Stimulated activated CD4-positive, alpha-beta T cell treated with anti-CD3 and anti-CD28 coated beads, TNF-alpha, amount 100 ng/mL, for 1 hour (primary cell): ENCODE measurements at regions not wholly inside any gene's neighbourhood (a gene's known extent, or its start where the extent isn't known, plus 50 kb on each side); places are given as distances from the start of the nearest gene placed in this dataset.

Source experiments
- DNase-seq, 3 donors: peaks; one replicate each; pipeline ENCODE4 v3.0.0-alpha.2; 2020; ENCODE audit warnings: low read depth in 3 of 3, low spot score in 1 of 3

DNA sequence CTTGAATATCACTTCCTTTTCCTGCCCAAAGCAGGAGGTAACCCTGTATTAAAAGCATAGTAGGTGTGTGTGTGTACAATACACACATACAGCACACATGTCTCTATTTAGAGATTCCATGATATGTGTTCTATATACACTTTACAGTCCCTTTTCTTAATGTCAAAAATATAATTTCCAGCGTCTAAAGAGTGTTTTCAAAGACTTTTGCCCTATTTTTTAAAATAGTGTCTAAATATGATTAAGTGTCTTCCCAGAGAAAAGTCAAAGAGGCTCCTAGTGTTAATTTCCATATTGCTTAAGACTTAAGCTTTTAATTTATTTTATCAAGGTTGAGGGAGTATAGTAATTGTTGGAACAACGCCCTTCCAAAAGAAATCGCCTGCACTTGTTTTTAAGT is 420.3 kb upstream of the POU3F3 start:
- DNase-seq = no peak

DNA sequence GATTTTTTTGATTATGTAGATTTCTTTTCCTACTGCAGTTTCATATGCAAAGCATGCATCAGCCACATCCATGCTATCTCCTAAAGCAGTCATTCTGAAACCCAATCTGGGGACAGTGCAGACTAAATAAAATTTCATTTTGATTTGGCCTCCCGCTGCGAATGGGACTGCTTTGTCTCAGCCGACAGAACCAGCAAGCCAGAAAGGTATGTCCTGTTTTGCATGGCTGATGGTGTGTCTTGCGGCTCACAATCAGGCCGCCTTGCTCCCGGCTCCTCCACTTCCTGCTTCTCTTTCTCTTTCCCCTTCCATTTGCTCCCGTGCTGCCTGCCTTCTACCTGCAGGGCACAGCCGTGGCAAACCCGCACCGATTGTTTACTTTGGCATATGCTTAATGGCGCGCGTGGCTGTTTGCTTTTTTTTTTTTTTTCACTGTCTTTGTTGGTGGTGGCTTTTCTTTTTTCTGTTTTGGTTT is 419.6 kb upstream of the POU3F3 start:
- DNase-seq = no peak

DNA sequence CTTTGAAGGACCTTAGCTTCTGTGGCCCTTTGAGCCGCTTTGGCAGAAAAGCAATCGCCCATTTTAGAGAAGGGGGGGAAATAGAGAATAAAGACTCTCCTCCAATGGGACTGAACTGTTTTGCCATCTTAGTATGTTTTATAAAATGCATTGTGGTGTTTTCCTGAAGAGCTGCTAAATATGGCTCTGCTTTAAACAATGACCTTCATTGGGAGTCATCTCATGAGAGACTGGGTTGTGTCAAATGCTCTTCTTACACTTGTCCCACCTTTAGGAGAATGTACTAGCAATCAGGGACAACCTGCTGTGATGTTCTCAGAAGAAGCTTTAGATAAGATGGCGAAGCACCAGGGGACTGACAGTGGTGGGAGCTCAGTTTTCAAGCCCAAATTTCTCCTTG is 418.9 kb upstream of the POU3F3 start:
- DNase-seq = no peak

DNA sequence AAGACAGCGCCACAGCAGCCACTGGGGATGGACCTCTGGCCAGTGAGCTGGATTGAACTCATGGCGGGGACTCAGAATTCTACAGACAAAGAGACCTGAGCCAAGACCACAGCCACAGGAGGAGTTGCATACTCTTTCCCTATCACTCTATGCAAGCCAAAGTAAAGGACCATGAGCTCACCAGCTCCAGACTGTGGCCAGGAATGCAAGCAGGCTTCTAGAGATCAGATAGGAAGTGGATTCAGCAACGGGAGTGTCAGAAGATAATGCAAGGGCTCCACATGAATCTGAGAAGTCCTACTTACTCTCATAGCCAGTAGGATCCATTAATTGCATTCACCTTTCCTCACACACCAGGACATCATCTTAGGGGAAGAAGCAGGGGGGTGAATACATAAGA is 415.4 kb upstream of the POU3F3 start:
- DNase-seq = no peak

DNA sequence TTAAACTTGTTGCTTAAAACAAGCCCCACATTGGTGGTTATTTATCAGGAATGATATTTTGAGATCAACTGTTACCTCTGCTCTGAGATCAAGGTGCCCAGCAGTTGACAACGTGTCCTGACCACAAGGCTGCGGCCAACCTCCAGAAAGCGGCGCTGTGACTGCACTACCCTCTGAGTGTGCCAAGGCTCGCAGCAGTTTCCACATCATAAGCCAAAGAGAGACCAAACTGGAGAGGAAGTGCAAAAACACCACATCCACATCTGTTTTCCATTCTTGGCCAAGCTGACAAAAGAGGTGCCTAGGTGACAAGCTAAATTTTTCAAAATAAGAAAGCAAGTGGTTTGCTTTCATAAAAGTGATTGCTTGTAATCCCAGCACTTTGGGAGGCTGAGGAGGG is 410.8 kb upstream of the POU3F3 start:
- no peak for DNase-seq

DNA sequence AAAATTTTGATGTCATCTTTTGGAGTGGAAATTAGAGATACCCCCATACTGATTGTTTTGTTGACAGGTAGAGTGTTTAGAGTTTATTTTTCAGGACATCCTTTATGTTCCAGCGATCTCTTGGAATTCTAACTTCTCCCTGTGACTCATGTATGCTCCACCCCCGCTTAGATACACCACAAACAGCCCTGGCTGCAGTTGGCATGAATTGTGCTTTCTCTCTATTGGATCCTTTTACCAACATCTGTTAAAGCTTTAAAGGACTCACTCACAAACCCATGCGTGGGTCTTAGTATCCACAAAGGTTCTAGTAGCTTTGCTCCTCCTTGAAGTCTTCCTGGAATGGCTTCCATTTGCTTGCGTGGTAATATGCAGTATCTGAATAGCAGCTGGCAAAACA is 409.5 kb upstream of the POU3F3 start:
- DNase-seq = no peak

DNA sequence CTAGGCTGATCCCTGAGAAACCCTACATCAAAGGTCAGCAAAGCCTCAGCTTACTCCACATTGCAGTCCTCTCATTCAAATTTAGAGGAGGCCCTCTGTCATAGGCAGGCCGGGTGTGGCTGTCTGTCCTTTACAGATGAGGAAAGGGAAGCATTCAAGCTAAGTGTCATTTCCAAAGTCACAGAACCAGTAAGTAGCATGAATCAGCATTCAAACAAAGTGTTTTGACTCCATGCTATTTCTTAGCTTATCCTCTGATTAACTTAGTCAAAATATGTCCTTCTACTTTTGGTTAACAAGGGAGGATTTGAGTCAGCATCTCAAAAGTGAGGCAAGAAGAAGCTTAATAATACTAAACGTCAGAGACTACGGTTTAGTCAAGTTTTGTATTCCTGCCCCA is 409.0 kb upstream of the POU3F3 start:
- no peak for DNase-seq

DNA sequence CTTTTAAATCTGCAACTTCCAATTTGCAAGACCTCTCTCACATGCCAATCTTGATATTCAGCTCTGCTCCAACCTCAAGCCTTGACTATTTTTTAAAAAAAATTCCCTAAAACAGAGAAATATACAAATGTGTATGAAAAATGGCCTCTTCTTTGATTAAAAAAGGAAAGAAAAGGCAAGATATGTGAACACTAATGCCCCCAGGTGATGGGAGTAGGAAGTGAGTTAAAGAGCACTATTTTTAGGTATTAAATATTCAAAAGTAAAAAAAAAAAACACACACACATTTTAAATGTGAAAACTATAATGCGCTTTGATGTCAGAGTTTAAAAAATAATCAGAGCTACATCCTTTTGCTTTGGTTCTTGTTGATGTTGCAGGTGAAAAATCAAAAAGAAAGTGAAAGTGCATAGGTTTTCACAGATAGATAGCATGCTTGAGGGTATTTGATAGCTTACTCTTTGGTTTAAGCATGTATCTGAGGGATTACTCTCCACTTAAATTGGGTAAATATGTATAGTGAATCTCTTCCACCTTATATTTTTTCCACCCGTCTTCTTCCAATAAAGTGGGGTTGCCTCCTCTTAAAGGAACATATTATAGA is 406.0 kb upstream of the POU3F3 start:
- DNase-seq = no peak

DNA sequence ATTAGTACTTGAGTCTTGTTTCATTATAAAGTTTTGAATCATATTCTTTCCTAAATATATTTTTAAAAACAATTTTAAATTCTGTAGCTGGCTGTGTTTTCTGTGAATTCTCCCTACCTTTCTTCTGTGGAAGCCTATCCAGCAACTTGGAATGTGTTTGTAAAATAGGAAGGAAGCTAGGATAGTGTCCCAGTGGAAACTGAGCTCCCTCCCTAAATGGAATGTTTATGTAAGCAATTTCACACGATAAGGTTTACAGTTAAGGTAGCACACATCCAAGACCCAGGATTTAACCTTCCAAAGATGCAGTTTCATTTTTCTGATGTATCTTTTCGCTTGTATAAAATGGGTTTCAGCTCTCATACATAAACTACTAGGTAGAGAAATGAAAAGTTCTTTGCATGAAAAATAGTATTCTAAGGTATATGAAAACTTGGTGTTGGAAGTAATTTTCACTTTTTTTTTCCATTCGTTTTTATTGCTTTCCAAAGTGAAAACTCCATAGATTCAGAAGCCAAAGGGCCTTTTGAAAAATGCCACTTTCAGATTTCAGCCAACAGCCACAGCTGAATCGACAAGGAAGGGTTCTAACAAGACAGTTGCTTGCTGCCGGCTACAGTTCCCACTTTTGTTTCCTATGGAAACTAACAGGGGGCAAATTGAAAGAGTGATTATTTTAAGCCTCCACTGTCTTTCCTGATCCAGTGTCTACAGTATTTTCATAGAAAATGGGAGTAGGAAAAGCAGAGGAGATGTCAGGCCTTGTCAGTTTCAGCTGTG is 405.1 kb upstream of the POU3F3 start:
- DNase-seq = no peak

DNA sequence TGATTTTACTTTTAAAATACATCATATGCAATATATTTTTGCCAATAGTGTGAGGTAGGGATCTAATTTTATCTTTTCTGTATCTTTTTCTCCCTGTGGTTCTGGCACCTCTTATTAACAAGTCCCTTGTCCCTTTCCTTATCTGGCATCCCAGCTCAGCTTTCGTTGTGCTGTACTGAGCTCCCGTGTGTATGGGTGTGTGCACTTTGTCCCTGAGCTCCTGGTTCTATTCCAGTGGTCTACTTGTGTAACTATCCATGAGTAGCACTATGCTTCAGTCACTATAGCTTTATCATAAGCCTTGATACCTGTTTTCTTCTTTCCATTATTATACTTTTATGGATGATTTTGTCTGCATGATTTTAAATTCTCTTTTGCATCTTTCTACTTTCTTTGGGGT is 401.4 kb upstream of the POU3F3 start:
- DNase-seq = no peak

DNA sequence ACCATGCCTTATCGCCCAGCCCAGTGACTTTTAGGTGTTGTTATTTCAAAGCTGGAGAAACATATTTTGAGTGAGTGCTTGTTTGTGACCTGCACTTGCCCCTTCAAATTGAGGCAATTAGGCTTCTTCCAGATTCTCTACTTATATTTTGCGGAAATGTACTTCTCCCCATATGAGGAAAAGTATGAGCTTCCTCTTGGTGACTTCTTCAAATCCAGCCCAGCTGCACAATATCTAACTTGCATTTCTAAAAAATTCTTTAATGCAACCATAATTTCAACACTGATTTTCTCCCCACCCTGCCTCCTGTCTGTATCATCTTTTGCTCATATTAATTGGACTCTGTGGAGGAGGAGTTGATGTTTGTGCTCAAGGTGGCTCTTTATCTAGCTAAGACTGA is 391.2 kb upstream of the POU3F3 start:
- no peak for DNase-seq

DNA sequence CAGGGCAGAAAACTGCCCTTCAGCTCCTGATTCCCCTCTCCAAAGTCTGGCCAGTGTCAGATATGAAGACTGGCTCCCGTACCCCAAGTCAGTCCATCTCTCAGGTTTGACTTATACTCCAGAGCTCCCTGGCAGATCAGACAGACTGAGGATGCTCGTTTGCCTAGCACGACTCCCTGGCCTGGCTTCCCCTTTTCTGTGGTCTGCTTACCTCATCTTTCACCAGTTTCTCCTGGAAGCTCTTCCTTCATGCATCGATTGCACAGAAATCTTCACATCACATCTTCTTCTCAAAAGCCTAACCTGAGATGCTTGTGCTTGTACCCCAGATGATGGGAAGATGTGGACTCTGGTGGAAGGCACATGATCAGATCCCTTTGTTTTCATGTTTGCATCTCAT is 387.9 kb upstream of the POU3F3 start:
- no peak for DNase-seq

DNA sequence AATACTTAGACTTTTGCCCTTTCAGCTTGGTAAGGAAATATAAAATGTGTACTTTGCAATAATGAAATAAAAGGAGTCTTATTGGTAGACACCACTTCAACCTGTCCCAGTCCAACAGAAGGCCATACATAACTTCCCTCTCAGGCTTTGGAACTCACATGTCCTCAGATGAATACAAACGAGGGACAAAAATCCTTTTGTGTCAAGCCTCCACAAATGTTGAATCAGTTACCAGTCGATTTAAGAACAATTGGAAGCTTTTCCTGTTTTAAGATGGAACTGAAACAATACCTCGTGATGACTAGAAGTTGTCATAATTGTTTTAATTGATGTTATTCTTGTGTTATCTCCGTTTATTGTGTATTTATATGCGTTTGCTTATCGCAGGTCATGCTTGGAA is 385.1 kb upstream of the POU3F3 start:
- DNase-seq = no peak

DNA sequence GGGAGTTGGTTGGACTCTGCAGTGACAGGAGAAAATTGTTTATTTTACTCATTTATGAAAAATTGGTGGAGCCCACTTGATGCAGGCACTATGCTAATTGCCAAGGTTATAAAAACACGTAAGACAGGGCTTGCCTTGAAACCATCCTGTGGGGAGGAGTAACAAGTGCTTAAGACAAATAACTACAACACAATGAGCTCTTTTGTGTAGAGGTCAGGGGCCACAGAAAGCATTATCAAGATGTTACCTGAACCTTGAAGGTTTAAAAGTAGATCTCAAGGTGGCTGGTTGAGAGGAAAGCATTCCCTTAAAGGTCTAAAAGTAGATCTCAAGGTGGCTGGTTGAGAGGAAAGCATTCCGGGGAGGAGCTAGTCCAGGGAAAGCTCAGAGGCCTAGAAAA is 381.8 kb upstream of the POU3F3 start:
- DNase-seq = no peak

DNA sequence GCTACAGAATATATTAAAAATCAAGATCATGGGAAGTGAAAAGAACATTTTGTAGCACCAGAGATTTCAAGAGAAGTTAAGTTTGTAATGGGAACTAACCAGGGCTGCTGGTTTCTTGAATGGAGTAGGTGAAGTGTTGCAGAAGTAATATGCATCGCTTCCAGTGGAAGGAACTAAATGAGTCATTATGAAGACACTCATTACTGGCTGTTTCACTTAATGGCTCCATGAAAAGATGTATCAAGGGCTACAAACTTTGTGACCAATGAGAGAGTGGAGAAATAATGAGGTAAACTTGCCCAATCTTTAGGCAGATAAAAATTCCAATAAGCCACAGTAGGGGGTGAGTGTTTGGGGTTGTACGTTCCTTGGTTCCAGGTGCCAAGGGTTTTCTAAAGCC is 380.4 kb upstream of the POU3F3 start:
- DNase-seq = no peak

DNA sequence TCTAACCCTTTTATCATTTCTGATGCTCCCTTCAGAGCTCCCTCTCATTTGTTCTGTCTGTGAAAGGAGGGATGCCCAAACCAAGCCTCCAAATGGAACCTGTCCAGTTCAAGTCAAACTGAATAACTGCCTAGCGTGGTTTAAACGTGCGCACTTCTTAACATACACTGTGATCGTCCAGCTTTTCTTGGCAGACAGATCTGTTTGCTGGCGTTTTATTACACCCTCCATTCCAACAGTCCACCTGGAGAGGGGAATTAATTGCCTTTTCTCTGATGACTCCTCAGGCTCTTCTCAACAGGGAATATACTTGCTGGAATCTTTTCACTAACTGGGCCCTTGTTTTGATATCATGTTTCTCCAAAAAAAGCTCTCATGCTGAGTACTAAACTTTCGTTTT is 379.2 kb upstream of the POU3F3 start:
- no peak for DNase-seq

DNA sequence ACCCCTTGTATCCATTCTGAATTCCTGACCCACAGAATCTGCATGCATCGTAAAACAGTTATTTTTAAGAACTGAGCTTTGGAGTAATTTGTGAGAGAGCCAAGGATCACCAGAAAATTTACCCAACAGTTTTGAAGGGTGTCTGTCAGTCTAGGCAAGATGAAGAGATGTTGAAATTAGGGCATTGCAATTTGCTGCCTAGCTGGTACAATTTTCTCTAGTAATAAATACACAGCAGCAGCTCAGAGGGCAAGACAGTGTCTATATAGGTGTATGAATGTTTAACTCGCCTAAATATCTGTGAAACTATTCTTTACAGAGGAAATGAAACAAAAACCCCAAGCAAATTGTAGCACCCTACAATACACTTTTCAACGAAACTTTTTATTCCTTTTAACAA is 377.8 kb upstream of the POU3F3 start:
- no peak for DNase-seq

DNA sequence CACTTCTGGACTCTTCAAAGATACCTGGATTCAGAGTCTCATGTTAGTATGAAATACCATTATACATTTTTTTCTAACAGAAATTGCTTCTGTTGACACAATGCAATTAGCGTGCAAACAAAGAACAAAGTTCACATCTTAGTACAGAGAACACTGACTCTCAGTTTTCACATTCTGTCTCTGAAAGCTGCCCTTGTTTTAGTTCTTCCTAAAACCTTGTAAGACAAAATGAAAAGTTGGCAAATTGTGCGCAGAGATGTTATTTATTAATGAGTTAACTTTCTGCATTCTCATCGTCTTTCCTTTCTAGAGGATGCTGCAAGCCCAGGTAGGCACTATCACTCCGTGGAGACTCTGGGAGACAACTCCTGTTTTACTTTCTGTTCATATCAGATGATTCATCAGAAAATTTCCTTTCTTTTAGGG is 377.3 kb upstream of the POU3F3 start:
- DNase-seq = no peak

DNA sequence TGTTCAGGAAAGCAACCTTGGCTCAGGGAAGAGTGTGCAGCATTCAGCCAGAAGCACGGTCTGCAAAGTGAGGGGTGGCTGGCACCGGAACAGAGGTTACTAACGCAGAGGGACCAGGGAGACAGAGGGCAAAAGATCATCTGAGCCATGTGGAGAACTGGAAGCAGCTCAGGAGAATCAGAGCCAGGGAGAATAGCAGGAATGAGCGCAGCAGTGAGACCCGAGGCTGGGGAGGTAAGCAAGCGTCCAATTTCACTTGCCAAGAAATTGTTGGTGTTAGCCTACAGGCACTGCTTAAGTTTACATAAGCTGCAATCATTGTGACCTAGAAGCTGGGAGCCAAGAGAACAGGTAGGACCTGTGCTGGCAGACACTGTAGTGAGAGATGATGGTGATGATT is 372.6 kb upstream of the POU3F3 start:
- no peak for DNase-seq

DNA sequence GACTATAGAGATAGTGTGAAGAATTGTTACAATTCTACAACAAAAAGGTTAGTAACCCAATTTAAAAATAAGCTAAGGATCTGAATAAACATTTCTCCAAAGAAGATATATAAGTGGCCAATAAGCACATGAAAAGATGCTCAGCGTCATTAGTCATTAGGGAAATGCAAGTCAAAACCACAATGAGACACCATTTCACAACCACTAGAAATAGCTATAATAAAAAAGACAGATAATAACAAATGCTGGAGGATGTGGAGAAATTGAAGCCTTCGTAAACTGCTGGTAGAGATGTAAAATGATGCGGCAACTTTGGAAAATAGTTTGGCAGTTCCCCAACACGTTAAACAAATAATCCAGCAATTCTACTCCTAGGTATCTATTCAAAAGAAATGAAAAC is 366.5 kb upstream of the POU3F3 start:
- no peak for DNase-seq

DNA sequence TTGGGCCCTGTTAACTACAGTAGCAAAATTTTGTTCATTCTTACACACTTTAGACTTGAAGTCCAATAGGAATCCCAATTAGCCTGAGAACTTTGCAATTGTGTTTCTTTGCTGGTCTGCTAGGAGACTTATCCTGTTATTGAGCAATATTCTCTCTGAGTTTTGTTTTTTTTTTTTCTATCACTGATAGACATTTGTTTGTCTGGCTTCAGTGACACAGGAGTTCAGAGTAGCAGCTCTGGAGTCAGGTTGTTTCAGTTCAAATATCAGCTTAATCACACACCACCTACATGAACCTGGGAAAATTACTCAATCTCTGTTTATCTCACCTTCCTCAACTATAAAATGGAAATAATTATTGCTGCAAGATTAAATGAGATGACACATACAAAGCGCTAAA is 360.2 kb upstream of the POU3F3 start:
- no peak for DNase-seq

DNA sequence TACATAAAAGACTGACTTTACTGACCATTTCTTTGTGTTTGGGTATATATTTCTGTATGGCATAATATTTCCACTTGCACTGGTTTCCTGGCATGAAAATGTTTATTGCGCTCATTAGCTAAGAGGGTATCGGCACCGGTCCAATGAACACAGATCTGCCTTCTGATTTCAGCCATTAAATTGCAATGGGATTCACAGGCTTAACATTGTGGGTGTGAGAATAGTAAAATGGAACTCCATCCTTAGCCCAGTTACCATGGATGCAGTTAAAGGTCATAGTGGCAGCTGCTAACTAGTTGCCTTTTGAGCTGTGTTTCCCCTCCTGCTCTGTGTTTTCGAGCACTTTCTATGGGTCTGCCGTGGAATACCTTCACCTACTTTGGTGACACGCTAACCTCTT is 352.6 kb upstream of the POU3F3 start:
- DNase-seq = no peak

DNA sequence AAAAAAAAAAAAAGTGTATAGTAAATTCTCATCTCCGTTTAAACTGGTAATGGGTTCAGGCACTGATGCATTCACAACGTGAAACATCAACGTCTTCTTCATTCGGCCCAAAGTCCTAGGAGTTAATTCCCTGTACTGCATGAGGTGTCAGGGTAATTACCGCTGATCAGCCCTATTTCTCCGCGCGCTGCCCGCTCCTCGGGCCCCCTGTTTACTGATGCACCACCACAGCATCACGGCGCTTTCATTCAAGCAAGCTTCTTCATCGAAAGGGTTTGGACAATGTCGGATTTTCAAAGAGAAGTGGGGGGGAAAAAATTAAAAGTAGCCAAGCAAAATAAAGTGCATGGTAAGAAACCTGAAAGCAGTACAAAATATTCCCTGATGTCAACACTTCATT is 352.0 kb upstream of the POU3F3 start:
- no peak for DNase-seq
